ENCODE measurements at regions not wholly inside any gene's neighbourhood (a gene's known extent, or its start where the extent isn't known, plus 50 kb on each side); places are given as distances from the start of the nearest gene placed in this dataset.

DNA sequence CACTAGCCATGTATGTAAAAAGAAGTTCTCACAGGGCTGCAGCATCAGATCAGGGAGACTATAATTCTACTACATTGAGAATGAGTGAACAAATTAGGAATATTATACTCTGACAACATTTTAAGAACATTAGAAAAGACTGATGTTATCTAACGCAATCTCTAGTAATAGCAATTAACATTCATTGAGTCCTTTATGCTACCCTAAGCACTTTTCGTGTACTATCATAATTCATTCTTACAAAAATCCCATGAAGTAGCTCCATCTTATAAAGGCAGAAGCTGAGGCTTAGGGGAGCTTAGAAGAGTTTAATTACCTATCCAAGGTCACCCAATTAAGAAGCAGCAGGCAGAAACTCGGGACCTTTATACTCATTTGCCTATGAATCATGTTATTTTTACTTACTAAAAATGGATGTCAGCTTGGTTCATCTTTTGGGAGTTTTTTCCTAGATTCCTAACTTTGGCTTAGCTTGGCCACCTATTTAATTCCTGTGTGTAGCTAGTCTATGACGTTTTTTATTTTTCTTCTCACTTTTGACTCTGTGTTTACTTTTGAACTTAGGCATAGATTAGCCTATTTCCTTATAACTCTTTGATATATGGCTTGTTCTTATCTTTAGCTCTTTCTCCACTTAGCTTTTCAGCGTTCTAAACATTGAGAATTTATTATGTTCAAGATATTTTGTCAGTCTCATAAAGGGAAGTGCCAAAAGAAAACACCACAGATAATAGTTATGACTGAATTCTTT lies 333.5 kb upstream of the DCN start:
- TF ChIP-seq ZNF274 (IDR thresholded peaks at IDR 0.05; ENCODE audit: low read depth, low read length) (no peak), YY1 (IDR thresholded peaks at IDR 0.05; ENCODE audit: insufficient read depth, insufficient read length) (no peak), SUZ12 (IDR thresholded peaks at IDR 0.05; ENCODE audit: extremely low read depth, insufficient read depth, insufficient read length) (no peak)
